ENCODE measurements at regions not wholly inside any gene's neighbourhood (a gene's known extent, or its start where the extent isn't known, plus 50 kb on each side); places are given as distances from the start of the nearest gene placed in this dataset.

GRCh38 chr3:25903371-25904129 is 113.7 kb downstream of the OXSM start:
- TF ChIP-seq KDM1A (IDR thresholded peaks at IDR 0.05; ENCODE audit: borderline replicate concordance, low read length) (no peak), POLR2A (IDR thresholded peaks at IDR 0.05; ENCODE audit: control extremely low read depth in 1 of 2, low read depth in 2 of 2, low read length in 2 of 2) (no peak), POLR2AphosphoS5 (IDR thresholded peaks at IDR 0.05; ENCODE audit: low read depth, low read length) (no peak), HDAC6 (IDR thresholded peaks at IDR 0.05; ENCODE audit: low read depth, low read length) (no peak), EP300 (IDR thresholded peaks at IDR 0.05; ENCODE audit: borderline replicate concordance in 1 of 2, low read depth in 2 of 2, low read length in 2 of 2) (no peak), EGR1 (IDR thresholded peaks at IDR 0.05; ENCODE audit: borderline replicate concordance, low read depth, low read length) (no peak), RBBP5 (IDR thresholded peaks at IDR 0.05; ENCODE audit: borderline replicate concordance, low read depth, low read length) (no peak)
